ENCODE measurements at regions not wholly inside any gene's neighbourhood (a gene's known extent, or its start where the extent isn't known, plus 50 kb on each side); places are given as distances from the start of the nearest gene placed in this dataset.

DNA sequence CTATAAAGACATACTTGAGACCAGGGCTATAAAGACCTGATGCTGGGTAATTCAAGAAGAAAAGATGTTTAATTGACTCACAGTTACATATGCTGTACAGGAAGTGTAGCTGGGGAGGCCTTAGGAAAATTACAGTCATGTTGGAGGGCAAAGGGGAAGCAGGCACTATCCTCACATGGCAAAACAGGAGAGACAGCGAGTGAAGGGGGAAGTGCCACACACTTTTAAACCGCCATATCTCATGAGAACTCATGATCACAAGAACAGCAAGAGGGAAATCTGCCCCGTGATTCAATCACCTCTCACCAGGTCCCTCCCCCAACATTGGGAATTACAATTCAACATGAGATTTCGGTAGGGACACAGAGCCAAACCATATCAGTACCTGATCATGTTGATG is 89.9 kb upstream of the ADAMTSL1 start:
- H4K20me1 ChIP-seq (ENCODE audit: insufficient read depth) = no peaks in the 10 kb centered on the region
- no peak overlapping the region for H3K27ac ChIP-seq
- no peak overlapping the region for H3K9ac ChIP-seq
- no peaks in the 10 kb centered on the region for H3K79me2 ChIP-seq (ENCODE audit: insufficient read depth, low read depth)
- TF ChIP-seq, protein P1, sequence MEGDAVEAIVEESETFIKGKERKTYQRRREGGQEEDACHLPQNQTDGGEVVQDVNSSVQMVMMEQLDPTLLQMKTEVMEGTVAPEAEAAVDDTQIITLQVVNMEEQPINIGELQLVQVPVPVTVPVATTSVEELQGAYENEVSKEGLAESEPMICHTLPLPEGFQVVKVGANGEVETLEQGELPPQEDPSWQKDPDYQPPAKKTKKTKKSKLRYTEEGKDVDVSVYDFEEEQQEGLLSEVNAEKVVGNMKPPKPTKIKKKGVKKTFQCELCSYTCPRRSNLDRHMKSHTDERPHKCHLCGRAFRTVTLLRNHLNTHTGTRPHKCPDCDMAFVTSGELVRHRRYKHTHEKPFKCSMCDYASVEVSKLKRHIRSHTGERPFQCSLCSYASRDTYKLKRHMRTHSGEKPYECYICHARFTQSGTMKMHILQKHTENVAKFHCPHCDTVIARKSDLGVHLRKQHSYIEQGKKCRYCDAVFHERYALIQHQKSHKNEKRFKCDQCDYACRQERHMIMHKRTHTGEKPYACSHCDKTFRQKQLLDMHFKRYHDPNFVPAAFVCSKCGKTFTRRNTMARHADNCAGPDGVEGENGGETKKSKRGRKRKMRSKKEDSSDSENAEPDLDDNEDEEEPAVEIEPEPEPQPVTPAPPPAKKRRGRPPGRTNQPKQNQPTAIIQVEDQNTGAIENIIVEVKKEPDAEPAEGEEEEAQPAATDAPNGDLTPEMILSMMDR (conservative IDR thresholded peaks at IDR 0.05; ENCODE audit: low read depth, low read length) = no peak
- no peak overlapping the region for H3K4me3 ChIP-seq (IDR thresholded peaks at IDR 0.05; ENCODE audit: insufficient read depth, low read depth, low read length)
- H3K36me3 ChIP-seq (ENCODE audit: insufficient read depth) = no peaks in the 10 kb centered on the region
- peaks cover 3% of the 10 kb centered on the region for H3K4me1 ChIP-seq (ENCODE audit: low read depth, poor library complexity, severe bottlenecking)
- H3K27me3 ChIP-seq (ENCODE audit: insufficient read depth, low read depth) = no peaks in the 10 kb centered on the region
- H2AFZ ChIP-seq (ENCODE audit: low read depth) = no peak overlapping the region
- H3K4me2 ChIP-seq = no peak overlapping the region

DNA sequence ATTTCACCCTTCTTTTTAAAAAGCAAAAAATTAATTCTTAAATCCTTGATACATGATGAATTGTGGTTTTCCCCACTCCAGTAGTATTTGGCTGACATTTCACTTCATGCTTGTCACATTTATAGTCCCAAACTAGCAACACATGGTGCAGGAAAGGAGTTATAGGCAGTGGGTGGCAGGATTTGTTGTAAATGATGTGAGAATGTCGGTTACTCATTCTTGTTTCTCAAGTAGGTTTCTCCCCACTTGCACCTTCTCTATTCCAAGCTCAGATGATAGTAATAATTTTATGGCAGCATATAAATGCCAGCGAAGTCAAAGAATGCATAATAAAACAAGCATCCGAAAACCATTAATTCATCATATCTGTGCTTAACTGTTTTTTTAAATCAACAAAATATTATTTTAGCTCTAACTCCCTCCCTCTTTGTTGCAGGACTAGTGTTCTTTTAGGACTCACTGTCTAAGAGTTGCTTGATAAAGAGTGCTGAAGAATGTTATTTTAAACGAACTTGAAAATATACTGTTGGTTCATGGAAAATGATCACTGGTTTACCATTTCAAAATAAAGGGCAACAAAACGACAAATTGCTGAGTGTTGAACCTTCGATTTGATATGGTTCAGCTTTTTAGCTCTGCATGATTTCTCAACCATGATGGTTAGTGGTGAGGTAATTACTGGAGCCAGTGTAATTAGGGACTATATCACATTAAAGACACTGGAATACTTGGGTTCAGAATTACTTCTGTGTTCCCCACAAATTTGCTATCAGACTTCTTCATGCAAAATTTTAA is 88.1 kb upstream of the ADAMTSL1 start:
- Histone ChIP-seq H3K79me2 (ENCODE audit: insufficient read depth, low read depth) (no peaks in the 10 kb centered on the region), H3K4me3 (IDR thresholded peaks at IDR 0.05; ENCODE audit: insufficient read depth, low read depth, low read length) (no peak overlapping the region), H2AFZ (ENCODE audit: low read depth) (no peak overlapping the region), H3K4me2 (no peak overlapping the region), H3K27me3 (ENCODE audit: insufficient read depth, low read depth) (no peaks in the 10 kb centered on the region), H3K27ac (no peak overlapping the region), H3K36me3 (ENCODE audit: insufficient read depth) (no peaks in the 10 kb centered on the region), H4K20me1 (ENCODE audit: insufficient read depth) (no peaks in the 10 kb centered on the region), H3K9ac (no peak overlapping the region), H3K4me1 (ENCODE audit: low read depth, poor library complexity, severe bottlenecking) (no peaks in the 10 kb centered on the region)
- TF ChIP-seq, protein P1 (conservative IDR thresholded peaks at IDR 0.05; ENCODE audit: low read depth, low read length) = no peak

DNA sequence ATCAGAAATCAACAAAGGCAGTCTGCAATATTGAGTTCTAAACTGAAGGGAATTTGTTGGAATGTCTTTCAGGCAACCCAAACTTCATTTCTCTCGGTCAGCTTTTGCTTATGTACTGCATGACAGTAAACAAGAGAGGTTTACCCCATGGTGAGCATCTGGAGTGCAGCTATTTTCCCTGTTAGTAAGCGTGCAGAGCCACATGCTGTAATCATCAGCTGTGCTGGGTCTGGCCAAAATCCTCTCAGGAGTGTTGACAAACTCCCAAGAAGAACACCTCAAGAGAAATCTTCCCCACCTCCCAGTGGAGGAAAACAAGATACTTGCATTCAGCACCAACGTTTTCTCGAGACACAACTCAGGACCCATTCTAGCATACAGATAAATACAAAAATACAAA is 83.6 kb upstream of the ADAMTSL1 start:
- Histone ChIP-seq H3K4me3 (IDR thresholded peaks at IDR 0.05; ENCODE audit: insufficient read depth, low read depth, low read length) (no peak overlapping the region), H3K27me3 (ENCODE audit: insufficient read depth, low read depth) (no peaks in the 10 kb centered on the region), H4K20me1 (ENCODE audit: insufficient read depth) (no peaks in the 10 kb centered on the region), H3K9ac (no peak overlapping the region), H3K27ac (no peak overlapping the region), H3K4me1 (ENCODE audit: low read depth, poor library complexity, severe bottlenecking) (no peaks in the 10 kb centered on the region), H3K36me3 (ENCODE audit: insufficient read depth) (no peaks in the 10 kb centered on the region), H3K79me2 (ENCODE audit: insufficient read depth, low read depth) (no peaks in the 10 kb centered on the region), H2AFZ (ENCODE audit: low read depth) (no peak overlapping the region), H3K4me2 (no peak overlapping the region)
- TF ChIP-seq, protein P1 (conservative IDR thresholded peaks at IDR 0.05; ENCODE audit: low read depth, low read length) = no peak

GRCh38 chr9:18393340-18394130 is 80.4 kb upstream of the ADAMTSL1 start:
- H3K36me3 ChIP-seq (ENCODE audit: insufficient read depth) = no peaks in the 10 kb centered on the region
- no peaks in the 10 kb centered on the region for H3K27me3 ChIP-seq (ENCODE audit: insufficient read depth, low read depth)
- no peak overlapping the region for H3K27ac ChIP-seq
- TF ChIP-seq, protein P1 (conservative IDR thresholded peaks at IDR 0.05; ENCODE audit: low read depth, low read length) = no peak
- no peak overlapping the region for H2AFZ ChIP-seq (ENCODE audit: low read depth)
- no peak overlapping the region for H3K4me3 ChIP-seq (IDR thresholded peaks at IDR 0.05; ENCODE audit: insufficient read depth, low read depth, low read length)
- H3K79me2 ChIP-seq (ENCODE audit: insufficient read depth, low read depth) = no peaks in the 10 kb centered on the region
- H3K4me1 ChIP-seq (ENCODE audit: low read depth, poor library complexity, severe bottlenecking) = no peaks in the 10 kb centered on the region
- H4K20me1 ChIP-seq (ENCODE audit: insufficient read depth) = no peaks in the 10 kb centered on the region
- no peak overlapping the region for H3K4me2 ChIP-seq
- H3K9ac ChIP-seq = no peak overlapping the region
